Stimulated activated CD8-positive, alpha-beta memory T cell treated with anti-CD3 and anti-CD28 coated beads, Interleukin-7, amount 100 ng/mL, for 48 hours (primary cell): ENCODE measurements at regions not wholly inside any gene's neighbourhood (a gene's known extent, or its start where the extent isn't known, plus 50 kb on each side); places are given as distances from the start of the nearest gene placed in this dataset.

Experiments
- DNase-seq, 2 donors: peaks; one replicate each; pipeline ENCODE4 v3.0.0-alpha.2; 2020; ENCODE audit warnings: low read depth in 1 of 2; ENCODE audit errors: extremely low read depth in 1 of 2

DNA sequence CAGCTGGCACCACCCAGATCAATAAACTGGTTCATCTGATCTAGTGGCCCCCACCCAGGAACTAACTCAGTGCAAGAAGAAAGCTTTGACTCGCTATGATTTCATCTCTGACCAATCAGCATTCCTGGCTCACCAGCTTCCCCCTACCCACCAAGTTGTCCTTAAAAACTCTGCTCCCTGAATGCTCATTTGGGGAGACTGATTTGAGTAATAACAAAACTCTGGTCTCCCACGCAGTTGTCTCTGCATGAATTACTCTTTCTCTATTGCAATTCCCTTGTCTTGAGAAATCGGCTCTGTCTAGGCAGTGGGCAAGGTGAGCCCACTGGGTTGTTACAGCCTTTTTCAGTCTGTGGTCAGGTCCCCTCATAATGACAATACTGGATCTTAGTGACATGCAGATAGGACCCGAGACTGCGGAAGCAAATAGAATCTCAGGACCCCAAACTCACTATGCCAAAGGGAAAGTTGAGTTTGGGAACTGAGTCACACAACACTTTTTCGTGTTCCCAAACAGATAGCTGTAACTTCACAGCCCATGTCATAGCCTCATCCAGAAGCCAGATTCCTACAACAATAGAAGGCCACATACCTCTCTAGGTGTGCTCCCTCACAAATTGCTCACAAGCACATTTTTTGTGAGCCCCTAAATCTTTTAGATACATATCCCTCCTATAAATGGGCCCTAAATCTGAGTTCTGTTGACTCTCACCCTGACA lies 175.2 kb upstream of the RAI14 start:
- DNase-seq, result no peak

DNA sequence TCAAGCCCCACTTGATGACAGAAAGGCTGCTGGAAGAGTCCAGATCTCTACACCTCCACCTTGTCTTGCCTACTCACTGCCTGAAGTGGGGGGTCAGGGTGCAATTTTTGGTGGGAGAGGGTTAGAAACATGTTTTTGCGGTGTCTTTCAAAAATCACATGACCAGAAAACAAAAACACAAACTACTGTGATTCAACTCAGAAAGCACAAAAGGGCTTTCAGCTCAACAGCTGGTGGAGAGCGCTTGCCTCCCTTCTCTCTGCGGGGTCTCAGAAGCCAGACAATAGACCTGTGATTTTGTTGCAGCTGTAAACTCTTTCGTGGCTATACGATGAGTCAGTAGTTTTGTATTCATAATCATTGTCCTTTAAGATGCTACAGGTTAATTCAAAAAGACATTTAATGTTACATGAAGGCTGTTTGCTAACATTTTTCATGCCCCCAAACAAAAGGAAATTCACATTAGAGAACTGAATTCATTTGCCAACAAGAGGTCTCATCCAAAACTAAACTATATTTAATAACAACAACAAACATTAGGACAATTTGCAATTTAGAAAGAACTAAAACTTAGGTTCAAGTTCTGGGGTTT lies 172.6 kb upstream of the RAI14 start:
- DNase-seq, result no peak

DNA sequence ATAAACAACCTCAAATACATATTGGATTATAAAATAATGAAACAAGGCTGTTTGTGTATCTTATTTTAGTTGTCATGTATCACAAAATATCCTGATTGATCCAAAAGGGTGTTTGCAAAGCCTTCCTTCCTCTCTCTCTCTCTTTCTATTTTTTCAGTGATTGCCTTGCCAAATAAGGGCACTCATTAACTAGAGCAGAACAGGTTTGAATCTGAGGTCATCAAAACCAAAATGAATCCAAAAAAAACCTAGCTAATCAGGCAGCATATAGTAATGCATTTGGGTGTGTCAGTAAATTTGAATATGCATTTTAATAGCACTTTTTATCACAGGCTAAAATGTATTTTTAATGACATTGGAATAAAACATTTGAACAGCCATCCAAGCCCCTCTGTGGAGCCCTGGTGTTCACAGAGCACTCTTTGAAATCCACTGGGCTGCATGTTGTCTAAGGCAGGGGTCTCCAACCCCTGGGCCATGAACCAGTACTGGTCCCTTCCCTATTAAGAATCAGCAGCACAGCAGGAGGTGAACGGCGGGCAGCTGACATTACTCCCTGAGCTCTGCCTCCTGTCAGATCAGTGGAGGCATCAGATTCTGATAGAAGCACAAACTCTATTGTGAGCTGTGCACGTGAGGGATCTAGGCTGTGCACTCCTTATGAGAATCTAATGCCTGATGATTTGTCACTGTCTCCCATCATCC lies 171.8 kb upstream of the RAI14 start:
- no peak for DNase-seq

GRCh38 chr5:34485768-34486030 lies 170.4 kb upstream of the RAI14 start:
- DNase-seq, result no peak

- peak; percentile 17 to 47 for DNase-seq
Observed at GRCh38 chr5:34486160-34486848, 169.8 kb upstream of the RAI14 start.

DNA sequence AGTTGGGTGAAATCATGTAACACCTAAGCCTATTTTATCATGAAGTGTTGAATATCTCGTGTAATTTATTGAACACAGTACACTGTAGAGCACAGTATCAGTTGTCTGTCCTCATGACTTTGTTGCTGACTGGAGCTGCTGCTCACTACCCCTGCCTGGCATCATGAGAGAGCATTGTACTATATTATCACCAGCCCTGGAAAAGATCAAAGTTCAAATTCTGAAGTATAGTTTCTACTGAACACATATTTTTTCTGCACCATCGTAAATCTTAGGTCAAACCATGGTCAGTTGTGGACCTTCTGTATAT lies 169.3 kb upstream of the RAI14 start:
- DNase-seq, result no peak

DNA sequence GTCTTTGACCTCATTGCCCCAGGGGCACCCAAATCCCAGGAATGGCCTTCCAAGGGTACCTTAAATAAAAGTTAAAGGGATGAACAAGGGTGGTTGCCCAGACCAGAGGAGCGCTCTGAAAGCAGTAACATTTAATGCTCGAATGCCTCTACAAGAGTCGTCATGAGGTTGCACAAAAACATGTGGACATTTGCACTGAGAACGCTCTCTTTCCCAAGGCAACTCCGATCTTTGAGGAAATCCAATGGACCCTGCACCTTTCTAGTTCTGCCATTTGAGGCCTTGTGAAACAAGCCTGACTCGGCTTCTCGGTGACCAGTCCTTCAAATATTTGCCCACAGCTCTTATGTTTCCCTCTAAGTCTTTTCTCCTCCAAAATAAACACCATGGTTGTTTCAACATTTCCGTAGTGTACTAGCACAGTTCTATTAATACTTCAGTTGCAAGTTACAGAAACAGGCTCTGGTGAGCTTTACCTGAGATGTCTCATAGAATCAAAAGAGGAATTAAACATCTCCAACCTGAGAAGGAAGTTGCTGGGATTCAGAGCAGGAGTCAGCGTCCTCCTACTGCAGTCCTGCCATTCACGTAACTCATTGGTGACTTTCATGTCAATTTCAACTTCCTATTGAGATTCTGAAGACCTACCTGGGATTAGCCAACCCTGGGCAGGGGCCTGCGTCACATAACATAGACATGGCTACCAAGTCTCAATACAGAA lies 168.8 kb upstream of the RAI14 start:
- no peak for DNase-seq

- no peak for DNase-seq
Observed at GRCh38 chr5:34487956-34488355, 168.2 kb upstream of the RAI14 start.

GRCh38 chr5:34488984-34489383 lies 167.1 kb upstream of the RAI14 start:
- DNase-seq, result no peak

DNA sequence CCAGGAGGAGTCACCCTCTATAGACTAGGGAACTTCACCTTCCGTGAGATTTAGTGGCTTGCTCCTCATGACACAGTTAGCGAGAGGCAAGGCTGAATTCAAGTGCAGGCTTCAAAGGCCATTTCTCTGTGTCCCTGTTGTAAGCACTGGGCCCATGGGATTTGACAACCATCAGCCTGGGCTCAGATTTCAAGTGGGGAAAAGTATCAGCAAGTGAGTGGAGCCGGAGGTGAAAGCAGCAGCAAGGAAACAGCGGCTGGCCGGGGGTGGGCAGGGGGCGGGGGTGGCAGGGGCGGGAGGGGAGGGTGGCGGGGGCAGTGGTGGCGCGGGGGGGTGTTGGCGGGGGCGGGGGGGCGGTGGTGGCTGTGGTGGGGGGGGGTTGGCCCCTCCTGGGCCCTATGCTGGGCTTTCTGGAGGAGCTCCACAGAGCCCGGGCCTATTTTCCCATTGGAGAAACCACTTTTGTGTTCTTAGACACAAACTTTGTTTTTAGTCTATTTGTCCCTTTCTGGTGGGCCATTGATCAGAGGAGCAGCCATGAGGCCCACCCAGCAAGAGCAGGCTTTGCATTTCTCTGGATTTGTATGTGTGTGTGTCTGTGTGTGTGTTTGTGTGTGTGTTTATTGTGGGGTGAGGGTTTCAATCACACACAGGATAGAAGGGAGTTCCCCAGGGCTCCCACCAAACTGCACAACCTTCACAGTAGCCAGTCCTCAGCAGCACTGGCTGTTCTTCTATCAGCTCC lies 165.4 kb upstream of the RAI14 start:
- no peak for DNase-seq

DNA sequence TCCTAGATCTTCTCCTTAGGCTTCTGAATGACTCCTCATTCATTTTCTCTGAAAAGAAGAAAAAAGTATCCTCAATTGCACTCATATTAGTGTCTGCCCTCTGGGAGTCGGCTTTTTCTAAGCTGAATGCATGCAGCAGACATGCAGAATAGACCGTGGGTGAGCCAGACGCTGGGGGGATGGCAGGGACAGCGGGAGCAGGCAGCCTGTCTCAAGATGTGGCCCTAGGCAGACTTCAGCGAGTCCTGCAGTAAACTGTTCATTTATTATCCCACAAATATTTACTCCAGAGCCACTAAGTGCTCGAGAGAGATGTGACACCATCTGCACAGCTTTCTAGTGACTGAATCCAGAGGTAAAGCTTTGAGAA lies 164.9 kb upstream of the RAI14 start:
- DNase-seq, result no peak

- DNase-seq, result no peak
Observed at GRCh38 chr5:34494111-34494755, 161.9 kb upstream of the RAI14 start.

- DNase-seq, result no peak
Observed at GRCh38 chr5:34495178-34495577, 160.9 kb upstream of the RAI14 start.

GRCh38 chr5:34496260-34496691 lies 159.9 kb upstream of the RAI14 start:
- DNase-seq, result no peak

DNA sequence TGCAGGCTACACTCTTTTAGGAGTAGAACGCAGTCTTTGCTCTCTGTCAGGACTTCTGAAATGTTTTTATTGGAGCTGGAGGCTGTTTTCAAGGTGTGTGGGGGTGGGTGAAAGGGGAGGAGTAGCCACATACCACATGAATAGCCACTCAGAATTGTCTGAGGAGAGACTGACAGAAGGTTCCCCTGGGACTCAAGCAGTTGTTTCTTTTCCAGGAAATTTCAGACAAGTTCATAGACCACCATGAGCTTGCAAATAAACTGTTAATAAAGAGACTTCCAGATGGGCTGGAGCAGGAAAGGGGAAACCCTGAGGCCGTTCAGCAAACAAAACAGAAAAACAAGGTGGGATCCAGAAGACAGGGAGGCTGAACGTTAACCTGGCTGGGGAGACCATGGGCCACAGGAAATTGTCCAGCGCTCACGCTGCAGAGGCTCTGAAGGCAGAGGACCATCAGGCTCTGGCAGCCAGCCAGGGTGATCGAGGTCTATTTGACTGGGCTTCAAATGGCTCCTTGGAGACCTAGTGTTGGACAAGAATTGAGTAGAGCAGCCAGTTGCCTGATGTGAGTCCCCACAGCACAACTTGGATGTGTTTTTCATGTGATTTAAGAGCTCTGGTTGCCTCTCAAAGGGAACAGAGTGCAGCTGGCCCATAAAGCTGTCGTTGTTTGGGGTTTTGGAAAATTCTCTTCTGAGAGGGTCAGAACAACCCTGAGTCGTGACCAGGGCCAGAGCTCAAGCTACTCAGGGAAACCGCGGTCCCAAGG lies 159.2 kb upstream of the RAI14 start:
- no peak for DNase-seq

DNA sequence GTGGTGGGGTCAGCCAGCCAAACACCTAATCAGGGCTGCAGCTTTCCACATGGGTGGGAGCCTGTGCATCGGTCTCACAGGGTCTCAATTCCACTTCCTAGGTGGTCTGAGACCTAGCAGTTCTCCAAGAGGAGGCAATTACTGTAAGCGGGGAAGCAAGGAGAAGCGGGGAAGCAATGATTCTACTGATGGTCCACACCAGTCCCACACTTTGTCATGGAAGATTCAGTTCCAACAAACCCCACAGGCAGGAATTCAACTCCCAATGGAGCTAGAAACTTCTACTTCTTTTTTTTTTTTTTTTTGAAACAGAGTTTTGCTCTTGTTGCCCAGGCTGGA lies 158.7 kb upstream of the RAI14 start:
- no peak for DNase-seq

GRCh38 chr5:34498572-34498971 lies 157.6 kb upstream of the RAI14 start:
- DNase-seq, result no peak

DNA sequence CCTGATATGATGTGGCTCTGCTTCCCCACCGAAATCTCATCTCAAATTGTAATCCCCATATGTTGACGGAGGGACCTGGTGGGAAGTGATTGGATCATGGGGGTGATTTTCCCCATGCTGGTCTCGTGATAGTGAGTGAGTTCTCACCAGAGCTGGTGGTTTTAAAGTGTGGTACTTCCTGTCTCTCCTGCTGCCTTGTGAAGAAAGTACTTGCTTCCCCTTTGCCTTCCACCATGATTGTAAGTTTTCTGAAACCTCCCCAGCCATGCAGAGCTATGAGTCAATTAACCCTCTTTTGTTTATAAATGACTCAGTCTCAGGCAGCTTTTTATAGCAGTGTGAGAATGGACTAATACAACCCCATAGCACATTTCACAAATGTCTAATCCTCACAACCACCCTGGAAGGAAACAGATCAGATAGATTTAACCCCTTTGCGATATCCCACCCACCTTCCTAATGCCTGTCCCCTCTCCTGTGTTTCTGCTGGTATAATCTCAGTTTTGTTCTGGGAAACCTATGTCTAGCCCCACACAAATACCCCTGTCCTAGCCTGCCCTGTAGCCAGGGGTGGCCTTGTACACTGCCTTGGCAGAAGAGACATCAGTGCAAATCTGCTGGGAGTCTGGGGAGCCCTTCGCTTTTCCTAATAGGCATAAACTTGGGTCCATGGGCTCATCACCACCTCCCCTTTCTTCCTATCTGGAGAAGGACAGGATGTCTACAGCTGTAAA lies 157.0 kb upstream of the RAI14 start:
- peak in 1 of 2 donors; percentile 7 for DNase-seq

GRCh38 chr5:34500236-34500847 lies 155.8 kb upstream of the RAI14 start:
- no peak for DNase-seq
